ENCODE measurements at regions not wholly inside any gene's neighbourhood (a gene's known extent, or its start where the extent isn't known, plus 50 kb on each side); places are given as distances from the start of the nearest gene placed in this dataset.
"Not testable (repeated sequence)": the region's sequence is repeated elsewhere in the genome, so short reads cannot be mapped to it uniquely, and the experiment has no call there.

- no peak for DNase-seq (ENCODE audit: low read depth in 3 of 3)
Observed at GRCh38 chr13:62432295-62432694, 1016.6 kb upstream of the PCDH20 start.

GRCh38 chr13:62431852-62432251 is 1016.2 kb upstream of the PCDH20 start:
- DNase-seq (ENCODE audit: low read depth in 3 of 3) = no peak

GRCh38 chr13:62418872-62419271 is 1003.2 kb upstream of the PCDH20 start:
- no peak for DNase-seq (ENCODE audit: low read depth in 3 of 3)

- no peak for DNase-seq (ENCODE audit: low read depth in 3 of 3)
Observed at GRCh38 chr13:62418376-62418775, 1002.7 kb upstream of the PCDH20 start.

GRCh38 chr13:62407871-62408270 is 992.2 kb upstream of the PCDH20 start:
- DNase-seq (ENCODE audit: low read depth in 3 of 3) = no peak

GRCh38 chr13:62388515-62388914 is 972.9 kb upstream of the PCDH20 start:
- DNase-seq (ENCODE audit: low read depth in 3 of 3) = no peak

- DNase-seq (ENCODE audit: low read depth in 3 of 3) = no peak
Observed at GRCh38 chr13:62387647-62388046, 972.0 kb upstream of the PCDH20 start.

GRCh38 chr13:62379241-62379640 is 963.6 kb upstream of the PCDH20 start:
- DNase-seq (ENCODE audit: low read depth in 3 of 3) = not testable (repeated sequence)

GRCh38 chr13:62377838-62378237 is 962.2 kb upstream of the PCDH20 start:
- no peak for DNase-seq (ENCODE audit: low read depth in 3 of 3)

- no peak for DNase-seq (ENCODE audit: low read depth in 3 of 3)
Observed at GRCh38 chr13:62375653-62376052, 960.0 kb upstream of the PCDH20 start.

- DNase-seq (ENCODE audit: low read depth in 3 of 3) = no peak
Observed at GRCh38 chr13:62371737-62372136, 956.1 kb upstream of the PCDH20 start.

- DNase-seq (ENCODE audit: low read depth in 3 of 3) = not testable (repeated sequence)
Observed at GRCh38 chr13:62367971-62368370, 952.3 kb upstream of the PCDH20 start.

GRCh38 chr13:62360609-62361008 is 945.0 kb upstream of the PCDH20 start:
- no peak for DNase-seq (ENCODE audit: low read depth in 3 of 3)

GRCh38 chr13:62358646-62358932 is 942.9 kb upstream of the PCDH20 start:
- DNase-seq (ENCODE audit: low read depth in 3 of 3) = no peak

GRCh38 chr13:62357887-62358645 is 942.4 kb upstream of the PCDH20 start:
- no peak for DNase-seq (ENCODE audit: low read depth in 3 of 3)

- no peak for DNase-seq (ENCODE audit: low read depth in 3 of 3)
Observed at GRCh38 chr13:62356977-62357376, 941.3 kb upstream of the PCDH20 start.

GRCh38 chr13:62337109-62337880 is 921.6 kb upstream of the PCDH20 start:
- no peak for DNase-seq (ENCODE audit: low read depth in 3 of 3)

GRCh38 chr13:62336507-62336906 is 920.9 kb upstream of the PCDH20 start:
- DNase-seq (ENCODE audit: low read depth in 3 of 3) = no peak

- DNase-seq (ENCODE audit: low read depth in 3 of 3) = no peak
Observed at GRCh38 chr13:62333466-62333865, 917.8 kb upstream of the PCDH20 start.

GRCh38 chr13:62331384-62331783 is 915.7 kb upstream of the PCDH20 start:
- DNase-seq (ENCODE audit: low read depth in 3 of 3) = no peak

- DNase-seq (ENCODE audit: low read depth in 3 of 3) = no peak
Observed at GRCh38 chr13:62327367-62327766, 911.7 kb upstream of the PCDH20 start.

- DNase-seq (ENCODE audit: low read depth in 3 of 3) = no peak
Observed at GRCh38 chr13:62324842-62325241, 909.2 kb upstream of the PCDH20 start.

GRCh38 chr13:62321895-62322294 is 906.2 kb upstream of the PCDH20 start:
- no peak for DNase-seq (ENCODE audit: low read depth in 3 of 3)
